GM23248 (cell line): ENCODE measurements at regions not wholly inside any gene's neighbourhood (a gene's known extent, or its start where the extent isn't known, plus 50 kb on each side); places are given as distances from the start of the nearest gene placed in this dataset.

Source experiments
- EZH2 ChIP-seq: fragments of 200-600 bp; sonication (generic); IDR thresholded peaks from 2 replicates; pipeline ENCODE4 v1.6.1; 2018; ENCODE audit warnings: antibody characterized with exemption, mild to moderate bottlenecking; ENCODE audit not compliant: insufficient read depth, poor library complexity, severe bottlenecking
- EZH2phosphoT487 ChIP-seq: fragments of 200-600 bp; sonication (generic); IDR thresholded peaks from 2 replicates; pipeline ENCODE4 v1.6.1; 2018; ENCODE audit warnings: antibody characterized with exemption, moderate library complexity, mild to moderate bottlenecking, low read depth; ENCODE audit not compliant: insufficient read depth

GRCh38 chr12:66065641-66066136, 64.9 kb downstream of the LLPH start:
- TF ChIP-seq EZH2 (no peak), EZH2phosphoT487 (no peak)
